ENCODE measurements at regions not wholly inside any gene's neighbourhood (a gene's known extent, or its start where the extent isn't known, plus 50 kb on each side); places are given as distances from the start of the nearest gene placed in this dataset.

DNA sequence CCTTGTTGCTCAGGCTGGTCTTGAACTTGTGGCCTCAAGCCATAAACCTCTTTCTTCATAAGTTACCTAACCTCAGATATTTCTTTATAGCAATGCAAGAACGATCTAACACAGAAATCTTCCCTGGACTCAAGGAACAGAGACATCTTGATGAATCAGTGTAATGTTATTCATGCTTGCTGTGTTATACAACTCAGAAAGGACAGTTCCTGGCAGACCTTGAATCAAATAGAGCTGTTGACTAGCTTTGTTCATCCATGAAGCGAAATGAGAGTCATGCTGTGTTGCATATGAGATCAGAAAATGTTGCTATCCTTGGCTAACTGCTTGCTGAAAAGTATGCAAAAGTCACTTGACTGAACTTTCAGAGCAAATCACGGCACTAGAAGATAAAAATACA lies 72.6 kb upstream of the ARHGAP24 start:
- DNase-seq (ENCODE audit: low spot score): no peak
- TF ChIP-seq CTCF (IDR thresholded peaks at IDR 0.05; ENCODE audit: extremely low read depth, insufficient read depth, missing control alignments): no peak
- in situ Hi-C loops (cut with MboI; ENCODE audit: low pct_unique_long_range_greater_than_20kb, low sequenced_read_pairs, unreplicated experiment): no loop called here

- in situ Hi-C loops (cut with MboI; ENCODE audit: low pct_unique_long_range_greater_than_20kb, low sequenced_read_pairs, unreplicated experiment): no loop called here
- no peak for TF ChIP-seq CTCF (IDR thresholded peaks at IDR 0.05; ENCODE audit: extremely low read depth, insufficient read depth, missing control alignments)
- DNase-seq (ENCODE audit: low spot score): no peak
These were observed 68.8 kb upstream of the ARHGAP24 start for GRCh38 chr4:85406185-85406584.

DNA sequence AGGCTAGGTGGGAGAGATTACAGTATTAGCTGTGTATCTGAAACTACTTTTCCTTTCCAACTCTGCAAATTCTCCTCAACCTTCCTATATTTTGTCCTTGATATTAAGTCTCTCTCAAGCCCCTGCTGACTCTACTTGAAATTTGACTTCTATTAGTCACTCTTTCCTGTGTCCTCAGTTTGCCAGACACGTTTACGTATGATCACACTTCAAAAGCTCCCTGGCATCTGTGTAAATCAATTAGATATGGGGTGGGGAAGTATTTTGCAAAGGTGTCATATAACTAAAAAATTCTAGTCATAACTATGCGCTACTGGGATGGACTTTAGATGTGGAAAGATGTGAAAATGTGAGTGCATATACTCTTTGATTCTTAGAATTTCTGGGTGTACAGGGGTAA lies 67.4 kb upstream of the ARHGAP24 start:
- DNase-seq (ENCODE audit: low spot score): no peak
- no peak for TF ChIP-seq CTCF (IDR thresholded peaks at IDR 0.05; ENCODE audit: extremely low read depth, insufficient read depth, missing control alignments)
- in situ Hi-C loops (cut with MboI; ENCODE audit: low pct_unique_long_range_greater_than_20kb, low sequenced_read_pairs, unreplicated experiment): no loop called here

- in situ Hi-C loops (cut with MboI; ENCODE audit: low pct_unique_long_range_greater_than_20kb, low sequenced_read_pairs, unreplicated experiment): no loop called here
- DNase-seq (ENCODE audit: low spot score): no peak
- no peak for TF ChIP-seq CTCF (IDR thresholded peaks at IDR 0.05; ENCODE audit: extremely low read depth, insufficient read depth, missing control alignments)
These were observed 66.6 kb upstream of the ARHGAP24 start for GRCh38 chr4:85408301-85408700.

- in situ Hi-C loops (cut with MboI; ENCODE audit: low pct_unique_long_range_greater_than_20kb, low sequenced_read_pairs, unreplicated experiment): no loop called here
- no peak for DNase-seq (ENCODE audit: low spot score)
- TF ChIP-seq CTCF (IDR thresholded peaks at IDR 0.05; ENCODE audit: extremely low read depth, insufficient read depth, missing control alignments): no peak
These were observed 65.7 kb upstream of the ARHGAP24 start for GRCh38 chr4:85409251-85409650.

DNA sequence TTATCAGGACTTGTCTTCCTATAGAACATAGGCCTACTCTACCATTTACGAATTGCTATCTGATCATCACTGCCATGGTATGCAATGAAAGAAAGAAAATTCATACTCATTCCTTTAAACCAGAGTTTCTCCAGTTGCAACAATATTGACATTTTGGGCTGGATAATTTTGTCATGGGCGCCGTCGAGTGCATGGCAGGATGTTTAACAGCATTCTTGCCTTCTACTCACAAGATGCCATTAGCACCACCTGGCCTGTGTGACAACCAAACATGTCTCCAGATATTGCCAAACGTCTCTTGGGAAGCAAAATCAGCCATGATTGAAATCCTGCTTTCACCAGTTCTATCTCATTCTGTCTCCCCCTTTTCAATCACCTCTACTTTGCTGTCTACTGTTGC lies 63.6 kb upstream of the ARHGAP24 start:
- DNase-seq (ENCODE audit: low spot score): no peak
- TF ChIP-seq CTCF (IDR thresholded peaks at IDR 0.05; ENCODE audit: extremely low read depth, insufficient read depth, missing control alignments): no peak
- in situ Hi-C loops (cut with MboI; ENCODE audit: low pct_unique_long_range_greater_than_20kb, low sequenced_read_pairs, unreplicated experiment): no loop called here

- DNase-seq (ENCODE audit: low spot score): no peak
- TF ChIP-seq CTCF (IDR thresholded peaks at IDR 0.05; ENCODE audit: extremely low read depth, insufficient read depth, missing control alignments): no peak
- in situ Hi-C loops (cut with MboI; ENCODE audit: low pct_unique_long_range_greater_than_20kb, low sequenced_read_pairs, unreplicated experiment): no loop called here
These were observed 60.0 kb upstream of the ARHGAP24 start for GRCh38 chr4:85414972-85415371.

All from GM13977 (cell line).